Endodermal cell (in vitro differentiated cells): ENCODE measurements at regions not wholly inside any gene's neighbourhood (a gene's known extent, or its start where the extent isn't known, plus 50 kb on each side); places are given as distances from the start of the nearest gene placed in this dataset.
"Not testable (repeated sequence)": the region's sequence is repeated elsewhere in the genome, so short reads cannot be mapped to it uniquely, and the experiment has no call there.

ENCODE experiments used
- DNase-seq: peaks from one replicate; pipeline ENCODE4 v3.0.0-alpha.2; 2017
- H3K27ac ChIP-seq: 2 replicates; pipeline ENCODE4 v1.5.1; 2013; ENCODE audit warnings: mild to moderate bottlenecking, low read depth, low read length, moderate library complexity
- H3K27me3 ChIP-seq: 2 replicates; pipeline ENCODE4 v1.6.1; 2013; ENCODE audit warnings: mild to moderate bottlenecking, low read length, moderate library complexity; ENCODE audit not compliant: insufficient read depth, control insufficient read depth, poor library complexity, severe bottlenecking
- H3K36me3 ChIP-seq: 2 replicates; pipeline ENCODE4 v1.7.0; 2013; ENCODE audit warnings: mild to moderate bottlenecking, low read length, moderate library complexity; ENCODE audit not compliant: control insufficient read depth, insufficient read depth
- H3K4me1 ChIP-seq: one replicate; pipeline ENCODE4 v1.7.0; 2013; ENCODE audit warnings: low read length; ENCODE audit not compliant: control insufficient read depth, insufficient read depth
- H3K4me3 ChIP-seq: 2 replicates; pipeline ENCODE4 v1.5.1; 2013; ENCODE audit warnings: mild to moderate bottlenecking, low read length, moderate library complexity
- H3K9ac ChIP-seq: 2 replicates; pipeline ENCODE4 v1.6.1; 2013; ENCODE audit warnings: mild to moderate bottlenecking, low read length, moderate library complexity; ENCODE audit not compliant: poor library complexity, severe bottlenecking; ENCODE audit errors: extremely low read depth
- H3K9me3 ChIP-seq: 2 replicates; pipeline ENCODE4 v1.6.1; 2013; ENCODE audit warnings: mild to moderate bottlenecking, low read length, moderate library complexity; ENCODE audit not compliant: control insufficient read depth
- H3K27ac Mint-ChIP-seq: 2 replicates; pipeline ENCODE4 v1.8.0; 2020; ENCODE audit warnings: mixed read lengths
- H3K27me3 Mint-ChIP-seq: 2 replicates; pipeline ENCODE4 v1.8.0; 2021; ENCODE audit warnings: mild to moderate bottlenecking, mixed read lengths; ENCODE audit not compliant: insufficient read depth
- H3K36me3 Mint-ChIP-seq: 2 replicates; pipeline ENCODE4 v1.8.0; 2020; ENCODE audit warnings: low read depth, mixed read lengths
- H3K4me1 Mint-ChIP-seq: 2 replicates; pipeline ENCODE4 v1.8.0; 2020; ENCODE audit warnings: mixed read lengths
- H3K4me3 Mint-ChIP-seq: 2 replicates; pipeline ENCODE4 v1.8.0; 2020; ENCODE audit warnings: mild to moderate bottlenecking, moderate library complexity, mixed read lengths
- H3K9me3 Mint-ChIP-seq: 2 replicates; pipeline ENCODE4 v1.8.0; 2020; ENCODE audit warnings: mild to moderate bottlenecking, mixed read lengths
- CTCF ChIP-seq: fragments of 200-600 bp; sonication (generic); conservative IDR thresholded peaks from 2 replicates; pipeline ENCODE4 v1.5.0; 2021; ENCODE audit warnings: antibody characterized with exemption, mild to moderate bottlenecking
- WGBS, 2 experiments: methylation state at CpG; one replicate each; pipeline versions ENCODE4 v1.1.5 to v1.1.7; 2013; ENCODE audit warnings: missing lambda C conversion rate in 2 of 2, mixed read lengths in 1 of 2; ENCODE audit not compliant: insufficient coverage in 1 of 2, insufficient read length in 1 of 2; 5-methylcytosine and 5-hydroxymethylcytosine counted together

GRCh38 chr4:3879681-3880614 is 113.8 kb downstream of the ADRA2C start:
- WGBS, 2 experiments: 50 to 74% methylated on average over 19 to 46 of the region's 46 CpGs
- Mint-ChIP-seq H3K9me3 (peaks cover 14% of the 10 kb centered on the region), H3K4me1 (peaks cover 27% of the 10 kb centered on the region), H3K4me3 (peak overlapping the region; percentile 27), H3K27me3 (peaks cover 46% of the 10 kb centered on the region), H3K36me3 (peaks cover 3% of the 10 kb centered on the region), H3K27ac (no peak overlapping the region)
- Histone ChIP-seq H3K9ac (no peak overlapping the region), H3K36me3 (no peaks in the 10 kb centered on the region), H3K27me3 (peaks cover 10% of the 10 kb centered on the region), H3K4me3 (no peak overlapping the region), H3K4me1 (peaks cover 9% of the 10 kb centered on the region), H3K27ac (no peak overlapping the region), H3K9me3 (peaks cover 13% of the 10 kb centered on the region)
- DNase-seq: no peak
- TF ChIP-seq CTCF: no peak

DNA sequence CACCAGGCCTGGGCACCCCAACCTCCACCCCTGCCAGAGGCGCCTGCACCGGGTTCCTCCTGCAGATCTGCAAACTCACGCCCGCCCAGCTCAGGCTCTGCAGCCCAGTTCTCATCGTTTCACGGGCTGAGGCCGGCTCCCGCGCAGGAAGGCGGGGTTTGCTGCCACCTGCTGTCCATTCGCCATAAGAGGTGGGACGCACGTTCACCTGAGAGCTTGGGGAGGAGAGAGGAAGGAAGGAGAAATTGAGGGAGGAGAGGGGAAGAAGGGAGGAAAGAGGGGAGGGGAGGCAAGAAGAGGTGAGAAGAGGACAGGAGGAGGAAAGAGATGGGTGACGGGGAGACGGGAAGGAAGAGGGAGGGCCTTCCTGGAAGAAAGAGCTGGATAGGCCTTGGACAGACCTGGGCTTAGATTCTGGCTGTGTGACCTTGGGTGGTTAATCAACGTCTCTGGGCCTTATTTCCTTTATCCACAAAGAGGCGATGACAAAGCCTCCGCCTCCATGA is 114.5 kb downstream of the ADRA2C start:
- Mint-ChIP-seq H3K27ac (no peak overlapping the region), H3K9me3 (peaks cover 14% of the 10 kb centered on the region), H3K27me3 (peaks cover 47% of the 10 kb centered on the region), H3K36me3 (peaks cover 3% of the 10 kb centered on the region), H3K4me1 (peaks cover 20% of the 10 kb centered on the region), H3K4me3 (peak overlapping the region; percentile 27)
- no peak overlapping the region for H3K4me3 ChIP-seq
- no peak overlapping the region for H3K27ac ChIP-seq
- peaks cover 10% of the 10 kb centered on the region for H3K27me3 ChIP-seq
- no peak overlapping the region for H3K9ac ChIP-seq
- WGBS, 2 experiments: 12 to 13% methylated on average over 6 to 18 of the region's 18 CpGs
- H3K36me3 ChIP-seq: no peaks in the 10 kb centered on the region
- TF ChIP-seq CTCF: peak; percentile 89
- DNase-seq: peak; percentile 97
- peaks cover 13% of the 10 kb centered on the region for H3K9me3 ChIP-seq
- H3K4me1 ChIP-seq: peaks cover 9% of the 10 kb centered on the region

DNA sequence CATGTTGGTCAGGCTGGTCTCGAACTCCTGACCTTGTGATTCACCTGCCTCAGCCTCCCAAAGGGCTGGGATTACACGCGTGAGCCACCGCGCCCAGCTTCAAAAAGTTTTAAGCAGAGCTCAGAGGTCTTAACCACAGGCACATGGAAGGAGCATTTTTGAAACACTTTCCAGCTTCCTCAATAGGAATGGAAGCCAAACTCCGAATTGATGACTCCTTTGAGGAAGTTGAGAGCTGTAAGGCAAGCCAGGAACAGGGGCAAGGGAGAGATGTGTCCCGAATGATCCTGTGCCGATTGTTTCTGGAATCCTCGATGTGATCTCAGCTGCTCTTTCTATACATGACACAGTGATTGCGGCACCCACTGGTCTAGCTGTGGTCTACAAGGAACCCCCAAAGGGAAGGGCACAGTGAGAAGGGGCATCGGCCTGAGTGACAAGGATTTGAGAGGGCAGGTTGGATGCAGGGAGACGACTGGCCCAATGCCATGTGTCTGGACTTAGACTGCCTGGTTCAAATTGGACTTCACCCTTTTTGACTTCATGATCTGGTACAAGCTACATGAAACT is 116.2 kb downstream of the ADRA2C start:
- not testable (repeated sequence) for DNase-seq, H3K4me3 ChIP-seq, H3K27me3 ChIP-seq, H3K4me3 Mint-ChIP-seq, H3K36me3 Mint-ChIP-seq, H3K27ac Mint-ChIP-seq, H3K27ac ChIP-seq, H3K4me1 ChIP-seq, H3K36me3 ChIP-seq, H3K9ac ChIP-seq
- peaks cover 16% of the 10 kb centered on the region for H3K4me1 Mint-ChIP-seq
- peaks cover 13% of the 10 kb centered on the region for H3K9me3 ChIP-seq
- peaks cover 14% of the 10 kb centered on the region for H3K9me3 Mint-ChIP-seq
- H3K27me3 Mint-ChIP-seq: peaks cover 38% of the 10 kb centered on the region
- 94 to 95% methylated on average over 9 to 12 of the region's 12 CpGs for WGBS, 2 experiments

- not testable (repeated sequence) for H3K9me3 Mint-ChIP-seq, H3K4me1 ChIP-seq, H3K27ac ChIP-seq, H3K4me3 Mint-ChIP-seq, DNase-seq, H3K36me3 ChIP-seq, H3K36me3 Mint-ChIP-seq, H3K9ac ChIP-seq, H3K27me3 ChIP-seq, H3K27ac Mint-ChIP-seq, H3K9me3 ChIP-seq, H3K4me3 ChIP-seq
- Mint-ChIP-seq H3K4me1 (peaks cover 15% of the 10 kb centered on the region), H3K27me3 (peaks cover 20% of the 10 kb centered on the region)
- WGBS, 2 experiments: 87% methylated on average over 5 of the region's 5 CpGs; no CpG with 5 or more reads in 1 of the 2 experiments
Measured at GRCh38 chr4:3884261-3884660, 118.1 kb downstream of the ADRA2C start.
